Endothelial cell of umbilical vein (primary cell): ENCODE measurements at regions not wholly inside any gene's neighbourhood (a gene's known extent, or its start where the extent isn't known, plus 50 kb on each side); places are given as distances from the start of the nearest gene placed in this dataset.

Experiments used
- BruUV-seq: library from RNA; stranded (reverse); fragments of 400-500 nt; replicated peaks from 2 replicates; lab custom pipeline; 2021; lab: Mats Ljungman, UMichigan
- CTCF ChIA-PET: fragments of 300-600, 350-600 bp; sonication (Branson Sonifier 250); formaldehyde crosslinking; loops from one replicate; lab custom pipeline; 2021; ENCODE audit warnings: antibody characterized with exemption, inconsistent platforms; lab: Charles Lee
- POLR2A ChIA-PET: fragments of 300-600, 350-600 bp; sonication (Branson Sonifier 250); formaldehyde crosslinking; loops from one replicate; lab custom pipeline; 2021; ENCODE audit warnings: antibody characterized with exemption, inconsistent platforms; lab: Charles Lee
- DNase-seq: peaks from one replicate; pipeline ENCODE4 v3.0.0-alpha.2; 2011; ENCODE audit warnings: low read depth, low spot score
- FAIRE-seq: peaks from 2 replicates; lab custom pipeline; 2011; peaks lifted over from hg19 to GRCh38; lab: Jason Lieb, UNC
- H2AFZ ChIP-seq: 2 replicates; pipeline ENCODE4 v1.6.0; 2012; ENCODE audit warnings: low read depth, low read length, control low read depth, inconsistent platforms
- H3K27ac ChIP-seq: 2 replicates; pipeline ENCODE4 v1.5.1; 2011; ENCODE audit warnings: low read depth, mild to moderate bottlenecking, control low read depth, low read length, moderate library complexity; ENCODE audit not compliant: insufficient read depth
- H3K27me3 ChIP-seq, 2 experiments: 2 replicates each; pipeline versions ENCODE4 v1.6.0 to v1.6.1; 2011; ENCODE audit warnings: low read length in 2 of 2, mixed read lengths in 1 of 2; ENCODE audit not compliant: control insufficient read depth in 2 of 2, insufficient read depth in 2 of 2
- H3K36me3 ChIP-seq, 2 experiments: 2 replicates in 1 of 2; 3 replicates in 1 of 2; pipeline ENCODE4 v1.5.1; 2011; ENCODE audit warnings: low read length in 2 of 2, mild to moderate bottlenecking in 1 of 2, moderate library complexity in 1 of 2; ENCODE audit not compliant: control insufficient read depth in 2 of 2, insufficient read depth in 2 of 2; ENCODE audit errors: extremely low read depth in 1 of 2
- H3K4me1 ChIP-seq: 3 replicates; pipeline ENCODE4 v1.5.1; 2011; ENCODE audit warnings: mild to moderate bottlenecking, low read length; ENCODE audit not compliant: control insufficient read depth, insufficient read depth; ENCODE audit errors: extremely low read depth
- H3K4me2 ChIP-seq: 2 replicates; pipeline ENCODE4 v1.6.1; 2011; ENCODE audit warnings: low read length, control low read depth, mixed read lengths; ENCODE audit not compliant: insufficient read depth
- H3K4me3 ChIP-seq, 3 experiments: fragments of 200-600 bp in 1 of 3; sonication (generic), shearing (Covaris generic) in 1 of 3; replicated peaks in 1 of 3; 2 replicates each; pipeline ENCODE4 v1.5.1; 2011 to 2016; ENCODE audit warnings: control low read depth in 3 of 3, low read length in 3 of 3, mild to moderate bottlenecking in 2 of 3, inconsistent platforms in 1 of 3, low read depth in 1 of 3, moderate library complexity in 1 of 3; ENCODE audit not compliant: insufficient read depth in 1 of 3
- H3K79me2 ChIP-seq: 2 replicates; pipeline ENCODE4 v1.6.0; 2012; ENCODE audit warnings: low read length, inconsistent platforms; ENCODE audit not compliant: control insufficient read depth, insufficient read depth
- H3K9ac ChIP-seq: replicated peaks from 2 replicates; pipeline ENCODE3; 2011; ENCODE audit warnings: low read length, control low read depth; ENCODE audit not compliant: insufficient read depth; ENCODE audit errors: extremely low read depth
- H3K9me1 ChIP-seq: replicated peaks from 3 replicates; pipeline ENCODE4 v1.6.0; 2011; ENCODE audit warnings: mild to moderate bottlenecking, low read length; ENCODE audit not compliant: control insufficient read depth, insufficient read depth; ENCODE audit errors: extremely low read depth
- H3K9me3 ChIP-seq: replicated peaks from 2 replicates; pipeline ENCODE4 v1.5.1; 2012; ENCODE audit warnings: low read length, inconsistent platforms; ENCODE audit not compliant: control insufficient read depth, insufficient read depth
- H4K20me1 ChIP-seq: replicated peaks from 2 replicates; pipeline ENCODE3; 2011; ENCODE audit warnings: mild to moderate bottlenecking, low read length; ENCODE audit not compliant: control insufficient read depth, insufficient read depth; ENCODE audit errors: extremely low read depth
- EZH2 ChIP-seq: IDR thresholded peaks from 2 replicates; pipeline ENCODE4 v1.6.1; 2012; ENCODE audit warnings: borderline replicate concordance, low read depth, mild to moderate bottlenecking, moderate library complexity, low read length, inconsistent platforms; ENCODE audit not compliant: severe bottlenecking
- FOS ChIP-seq: IDR thresholded peaks from 2 replicates; pipeline ENCODE4 v1.6.1; 2011; ENCODE audit warnings: mild to moderate bottlenecking, low read length, moderate library complexity, borderline replicate concordance; ENCODE audit not compliant: insufficient read depth
- GATA2 ChIP-seq: IDR thresholded peaks from 2 replicates; pipeline ENCODE4 v1.7.0; 2011; ENCODE audit warnings: low read depth, mild to moderate bottlenecking, moderate library complexity, mixed read lengths, low read length; ENCODE audit not compliant: insufficient read length, insufficient read depth
- JUN ChIP-seq: IDR thresholded peaks from 2 replicates; pipeline ENCODE4 v1.6.1; 2011; ENCODE audit warnings: borderline replicate concordance, low read depth; ENCODE audit not compliant: insufficient read length, insufficient read depth
- MYC ChIP-seq: IDR thresholded peaks from one replicate; pipeline ENCODE4 v1.6.1; 2011; ENCODE audit warnings: mild to moderate bottlenecking, low read depth, low read length
- POLR2A ChIP-seq: IDR thresholded peaks from 2 replicates; pipeline ENCODE4 v1.6.1; 2012; ENCODE audit warnings: low read depth, mild to moderate bottlenecking, control low read depth, low read length
- POLR2AphosphoS5 ChIP-seq: IDR thresholded peaks from 2 replicates; pipeline ENCODE4 v1.6.1; 2012; ENCODE audit warnings: low read depth, mild to moderate bottlenecking, control low read depth, low read length, moderate library complexity; ENCODE audit not compliant: insufficient read depth
- dilution Hi-C: fragments of 300-500 bp; cut with MboI; formaldehyde crosslinking; loops from one replicate; pipeline ENCODE4 v1.15.0; 2019; ENCODE audit warnings: low sequenced_read_pairs; ENCODE audit not compliant: extremely low pct_ligation_motif_present
- intact Hi-C: fragments of 100-400 bp; cut with micrococcal nuclease; formaldehyde crosslinking; loops from one replicate; pipeline ENCODE4 v1.10.0; 2022
- TF ChIP-seq, protein P1 (sequence below), 2 donors: IDR thresholded peaks; 1 replicate in 1 of 2; 2 replicates in 1 of 2; pipeline ENCODE4 v1.5.1; 2011; ENCODE audit warnings: low read length in 2 of 2, mild to moderate bottlenecking in 2 of 2, moderate library complexity in 2 of 2, control low read depth in 1 of 2, inconsistent platforms in 1 of 2, low read depth in 1 of 2; ENCODE audit not compliant: insufficient read depth in 1 of 2; ENCODE audit errors: extremely low read depth in 1 of 2
- TF ChIP-seq, protein P2 (sequence below): IDR thresholded peaks from 2 replicates; pipeline ENCODE4 v1.6.1; 2011; ENCODE audit not compliant: insufficient read depth, insufficient read length

DNA sequence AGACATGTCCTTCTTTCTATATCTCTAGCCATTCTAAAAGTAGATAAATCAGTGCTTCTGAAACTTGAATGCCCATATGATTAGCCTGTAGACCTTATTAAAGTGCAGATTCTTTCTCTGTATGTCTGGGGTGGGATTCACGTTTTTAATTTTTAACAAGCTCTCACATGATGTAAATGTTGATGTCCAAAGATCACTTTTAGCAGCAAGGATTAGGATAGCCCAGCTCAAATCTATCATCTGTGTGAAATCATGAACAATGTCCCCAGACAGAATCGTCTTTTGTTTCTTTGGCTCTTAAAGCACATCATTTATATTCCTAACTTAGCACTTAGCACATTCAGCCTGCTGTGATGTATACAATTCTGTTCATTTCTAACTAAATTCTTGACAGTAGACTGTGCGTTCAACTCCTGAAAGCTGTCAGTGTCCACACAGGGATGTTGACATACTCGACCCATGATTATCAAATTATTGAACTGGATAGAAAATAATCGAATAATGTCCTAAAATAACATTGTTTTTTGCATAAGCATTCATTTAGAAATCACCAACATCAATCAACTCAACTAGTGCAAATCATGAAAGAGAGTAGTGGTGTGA is 102.1 kb upstream of the MLIP start:
- CTCF ChIA-PET: no interaction called here
- no peak overlapping the region for H3K9ac ChIP-seq
- BruUV-seq: no TSS peak
- TF ChIP-seq POLR2A: no peak
- TF ChIP-seq, protein P1, sequence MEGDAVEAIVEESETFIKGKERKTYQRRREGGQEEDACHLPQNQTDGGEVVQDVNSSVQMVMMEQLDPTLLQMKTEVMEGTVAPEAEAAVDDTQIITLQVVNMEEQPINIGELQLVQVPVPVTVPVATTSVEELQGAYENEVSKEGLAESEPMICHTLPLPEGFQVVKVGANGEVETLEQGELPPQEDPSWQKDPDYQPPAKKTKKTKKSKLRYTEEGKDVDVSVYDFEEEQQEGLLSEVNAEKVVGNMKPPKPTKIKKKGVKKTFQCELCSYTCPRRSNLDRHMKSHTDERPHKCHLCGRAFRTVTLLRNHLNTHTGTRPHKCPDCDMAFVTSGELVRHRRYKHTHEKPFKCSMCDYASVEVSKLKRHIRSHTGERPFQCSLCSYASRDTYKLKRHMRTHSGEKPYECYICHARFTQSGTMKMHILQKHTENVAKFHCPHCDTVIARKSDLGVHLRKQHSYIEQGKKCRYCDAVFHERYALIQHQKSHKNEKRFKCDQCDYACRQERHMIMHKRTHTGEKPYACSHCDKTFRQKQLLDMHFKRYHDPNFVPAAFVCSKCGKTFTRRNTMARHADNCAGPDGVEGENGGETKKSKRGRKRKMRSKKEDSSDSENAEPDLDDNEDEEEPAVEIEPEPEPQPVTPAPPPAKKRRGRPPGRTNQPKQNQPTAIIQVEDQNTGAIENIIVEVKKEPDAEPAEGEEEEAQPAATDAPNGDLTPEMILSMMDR (IDR thresholded peaks at IDR 0.05; ENCODE audit: extremely low read depth in 1 of 2, insufficient read depth in 1 of 2, low read depth in 1 of 2, low read length in 2 of 2): no peak
- TF ChIP-seq FOS: no peak
- TF ChIP-seq MYC: no peak
- no peak for TF ChIP-seq EZH2
- TF ChIP-seq, protein P2, sequence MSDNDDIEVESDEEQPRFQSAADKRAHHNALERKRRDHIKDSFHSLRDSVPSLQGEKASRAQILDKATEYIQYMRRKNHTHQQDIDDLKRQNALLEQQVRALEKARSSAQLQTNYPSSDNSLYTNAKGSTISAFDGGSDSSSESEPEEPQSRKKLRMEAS: no peak
- TF ChIP-seq POLR2AphosphoS5: no peak
- no peak for TF ChIP-seq JUN
- TF ChIP-seq GATA2: no peak
- H2AFZ ChIP-seq: no peak overlapping the region
- H3K27me3 ChIP-seq: no peaks in the 10 kb centered on the region
- dilution Hi-C loops (no loop called here), intact Hi-C loops (no loop called here)
- H3K36me3 ChIP-seq: no peaks in the 10 kb centered on the region
- no peaks in the 10 kb centered on the region for H3K9me3 ChIP-seq
- no peaks in the 10 kb centered on the region for H3K4me1 ChIP-seq
- no peak overlapping the region for H3K27ac ChIP-seq
- POLR2A ChIA-PET: no interaction called here
- no peaks in the 10 kb centered on the region for H3K9me1 ChIP-seq
- FAIRE-seq: no peak
- no peaks in the 10 kb centered on the region for H4K20me1 ChIP-seq
- no peak for DNase-seq
- H3K4me3 ChIP-seq: no peak overlapping the region
- no peaks in the 10 kb centered on the region for H3K79me2 ChIP-seq
- H3K4me2 ChIP-seq: no peak overlapping the region
